ENCODE measurements at regions not wholly inside any gene's neighbourhood (a gene's known extent, or its start where the extent isn't known, plus 50 kb on each side); places are given as distances from the start of the nearest gene placed in this dataset.

- Mint-ChIP-seq H3K36me3 (ENCODE audit: low read depth) (peaks cover 4% of the 10 kb centered on the region; the same call in 1 of the 3 replicates), H3K4me1 (no peaks in the 10 kb centered on the region), H3K4me3 (no peak overlapping the region), H3K9me3 (peaks cover 5% of the 10 kb centered on the region; the same call in 2 of the 3 replicates), H3K27ac (no peak overlapping the region), H3K27me3 (ENCODE audit: insufficient read depth, low read depth, poor library complexity) (no peaks in the 10 kb centered on the region)
- Histone ChIP-seq H3K79me2 (replicated peaks; ENCODE audit: insufficient read depth) (no peaks in the 10 kb centered on the region), H3K4me2 (no peak overlapping the region), H3K27ac (ENCODE audit: low read depth) (no peak overlapping the region), H3F3A (replicated peaks; ENCODE audit: low read depth) (no peaks in the 10 kb centered on the region), H3K36me3 (ENCODE audit: insufficient read depth) (no peaks in the 10 kb centered on the region), H2AFZ (no peak overlapping the region), H4K20me1 (replicated peaks; ENCODE audit: insufficient read depth) (no peaks in the 10 kb centered on the region), H3K9me2 (ENCODE audit: insufficient read depth) (no peaks in the 10 kb centered on the region), H3K4me1 (ENCODE audit: insufficient read depth) (no peaks in the 10 kb centered on the region), H3K27me3 (ENCODE audit: insufficient read depth) (no peaks in the 10 kb centered on the region), H3K4me3 (no peak overlapping the region)
- DNase-seq (ENCODE audit: low spot score) (no peak), ATAC-seq (no peak)
- no peak for TF ChIP-seq CTCF (conservative IDR thresholded peaks at IDR 0.05; ENCODE audit: low read depth in 2 of 2)
These were observed 144.7 kb upstream of the SLC22A23 start for GRCh38 chr6:3601570-3601969.

- Histone ChIP-seq H3K27me3 (ENCODE audit: insufficient read depth) (no peaks in the 10 kb centered on the region), H3K27ac (ENCODE audit: low read depth) (no peak overlapping the region), H3F3A (replicated peaks; ENCODE audit: low read depth) (no peaks in the 10 kb centered on the region), H3K79me2 (replicated peaks; ENCODE audit: insufficient read depth) (no peaks in the 10 kb centered on the region), H3K4me2 (no peak overlapping the region), H2AFZ (no peak overlapping the region), H3K4me1 (ENCODE audit: insufficient read depth) (no peaks in the 10 kb centered on the region), H3K9me2 (ENCODE audit: insufficient read depth) (no peaks in the 10 kb centered on the region), H4K20me1 (replicated peaks; ENCODE audit: insufficient read depth) (no peaks in the 10 kb centered on the region), H3K4me3 (no peak overlapping the region), H3K36me3 (ENCODE audit: insufficient read depth) (no peaks in the 10 kb centered on the region)
- ATAC-seq (no peak), DNase-seq (ENCODE audit: low spot score) (no peak)
- no peak overlapping the region for H3K27ac Mint-ChIP-seq
- no peaks in the 10 kb centered on the region for H3K4me1 Mint-ChIP-seq
- H3K27me3 Mint-ChIP-seq (ENCODE audit: insufficient read depth, low read depth, poor library complexity), result no peaks in the 10 kb centered on the region
- peaks cover 3% of the 10 kb centered on the region; the same call in 1 of the 3 replicates for H3K36me3 Mint-ChIP-seq (ENCODE audit: low read depth)
- H3K9me3 Mint-ChIP-seq, result peaks cover 5% of the 10 kb centered on the region; the same call in 2 of the 3 replicates
- H3K4me3 Mint-ChIP-seq, result no peak overlapping the region
- TF ChIP-seq POLR2AphosphoS5 (IDR thresholded peaks at IDR 0.05; ENCODE audit: low read depth) (no peak), EZH2phosphoT487 (IDR thresholded peaks at IDR 0.05; ENCODE audit: unreplicated experiment) (no peak), ZNF331 (CRISPR knock-in tag; IDR thresholded peaks at IDR 0.05; ENCODE audit: low read depth) (no peak), ETS1 (IDR thresholded peaks at IDR 0.05) (no peak), REST (IDR thresholded peaks at IDR 0.05; ENCODE audit: unreplicated experiment) (no peak), JUNB (IDR thresholded peaks at IDR 0.05; ENCODE audit: unreplicated experiment) (no peak), ZNF114 (CRISPR knock-in tag; IDR thresholded peaks at IDR 0.05) (no peak), CTCF (conservative IDR thresholded peaks at IDR 0.05; ENCODE audit: low read depth in 2 of 2) (no peak), NANOG (IDR thresholded peaks at IDR 0.05; ENCODE audit: borderline replicate concordance) (no peak), EZH2 (IDR thresholded peaks at IDR 0.05; ENCODE audit: low read depth, unreplicated experiment) (no peak), STAT1 (IDR thresholded peaks at IDR 0.05; ENCODE audit: unreplicated experiment) (no peak), CREB1 (CRISPR knock-in tag; IDR thresholded peaks at IDR 0.05; ENCODE audit: low read depth) (no peak)
These were observed 140.7 kb upstream of the SLC22A23 start for GRCh38 chr6:3597500-3598064.
